ENCODE measurements at regions not wholly inside any gene's neighbourhood (a gene's known extent, or its start where the extent isn't known, plus 50 kb on each side); places are given as distances from the start of the nearest gene placed in this dataset.

DNA sequence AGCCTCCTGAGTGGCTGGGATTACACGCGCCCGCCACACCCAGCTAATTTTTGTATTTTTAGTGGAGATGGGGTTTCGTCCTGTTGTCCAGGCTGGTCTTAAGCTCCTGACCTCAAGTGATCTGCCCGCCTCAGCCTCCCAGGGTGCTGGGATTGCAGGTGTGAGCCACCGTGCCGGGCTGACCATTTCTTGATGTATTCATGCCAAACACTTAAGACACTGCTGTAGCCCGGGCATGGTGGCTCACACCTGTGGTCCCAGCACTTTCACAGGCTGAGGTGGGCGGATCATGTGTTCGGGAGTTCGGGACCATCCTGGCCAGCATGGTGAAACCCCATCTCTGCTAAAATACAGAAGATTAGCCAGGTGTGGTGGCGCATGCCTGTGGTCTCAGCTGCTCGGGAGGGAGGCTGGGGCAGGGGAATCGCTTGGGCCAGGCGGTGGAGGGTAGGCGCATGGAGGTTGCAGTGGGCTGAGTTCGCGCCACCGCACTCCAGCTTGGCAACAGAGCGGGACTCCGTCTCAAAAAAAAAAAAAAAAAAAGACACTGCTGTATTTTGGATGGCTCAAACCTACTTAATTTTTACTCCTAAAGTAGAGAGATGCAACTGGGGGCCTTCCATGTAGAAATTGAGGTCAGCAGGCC lies 140.8 kb downstream of the NUP35 start:
- TF ChIP-seq POLR2AphosphoS5 (IDR thresholded peaks at IDR 0.05; ENCODE audit: borderline replicate concordance, low read depth, low read length) (no peak), EZH2 (IDR thresholded peaks at IDR 0.05) (no peak)
